ENCODE measurements at regions not wholly inside any gene's neighbourhood (a gene's known extent, or its start where the extent isn't known, plus 50 kb on each side); places are given as distances from the start of the nearest gene placed in this dataset.

GRCh38 chr10:36803229-36803628, 322.2 kb upstream of the ANKRD30A start:
- TF ChIP-seq POLR2A (IDR thresholded peaks at IDR 0.05; ENCODE audit: low read depth, low read length): no peak
- no peak for TF ChIP-seq MYC (IDR thresholded peaks at IDR 0.05; ENCODE audit: low read depth, low read length)

All from endothelial cell of umbilical vein (primary cell).